ENCODE measurements at regions not wholly inside any gene's neighbourhood (a gene's known extent, or its start where the extent isn't known, plus 50 kb on each side); places are given as distances from the start of the nearest gene placed in this dataset.

DNA sequence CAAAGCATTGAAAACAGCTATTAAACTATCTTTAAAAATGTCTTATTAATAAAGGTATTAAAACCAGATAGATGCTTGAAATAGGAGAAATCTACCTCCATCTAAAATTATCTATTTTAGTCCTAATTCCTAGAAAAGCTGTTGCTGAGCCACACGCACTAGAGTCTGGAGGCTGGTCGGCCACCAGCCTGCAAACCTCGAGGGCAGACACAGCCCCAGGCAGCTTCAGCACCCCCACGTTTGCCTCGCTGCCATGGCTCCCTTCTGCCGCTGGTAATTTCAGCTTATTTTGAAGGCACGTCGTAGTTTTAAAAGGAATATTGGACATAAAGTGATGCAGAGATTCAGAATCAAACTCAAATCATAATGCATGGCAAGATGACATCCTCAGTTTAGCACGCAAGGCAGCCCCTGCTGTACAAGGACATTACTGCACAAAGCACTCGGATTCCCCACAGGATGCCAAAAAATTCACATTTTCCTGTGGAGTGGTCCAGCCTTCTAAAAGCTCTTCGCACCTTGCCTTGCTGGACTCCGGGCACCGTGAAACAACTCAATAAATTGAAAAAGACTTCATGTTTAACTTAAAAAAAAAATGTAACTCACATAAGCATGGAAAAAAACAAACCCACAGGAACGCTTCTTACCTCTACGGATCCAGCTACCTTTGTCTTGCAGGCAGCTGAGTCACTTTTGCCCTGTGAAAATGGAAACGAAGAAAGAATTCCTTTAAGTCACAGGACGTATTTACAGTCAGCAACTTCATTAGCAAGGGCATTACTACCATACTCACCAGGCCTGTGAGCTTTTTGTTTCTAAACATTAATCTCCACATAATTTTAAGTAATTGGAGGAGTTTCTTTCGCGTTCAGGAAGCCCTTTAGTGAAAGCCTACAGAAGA, 143.4 kb upstream of the RPS6KA2 start:
- DNase-seq (ENCODE audit: low read depth in 1 of 2, low spot score in 1 of 2) (no peak), ATAC-seq (no peak), FAIRE-seq (no peak)
- H3K4me3 ChIP-seq = no peak overlapping the region
- TF ChIP-seq CBX8 (IDR thresholded peaks at IDR 0.05) = no peak
- TF ChIP-seq RAD21 (conservative IDR thresholded peaks at IDR 0.05 in 1 of 2, IDR thresholded peaks at IDR 0.05 in 1 of 2) = no peak
- no peak for TF ChIP-seq SREBF2 (IDR thresholded peaks at IDR 0.05)
- no peak for TF ChIP-seq POLR2A (IDR thresholded peaks at IDR 0.05; ENCODE audit: low read length)
- TF ChIP-seq MYC (IDR thresholded peaks at IDR 0.05; ENCODE audit: borderline replicate concordance, low read length) = no peak
- TF ChIP-seq TFCP2L1 (CRISPR knock-in tag; IDR thresholded peaks at IDR 0.05) = no peak
- TF ChIP-seq EP300 (IDR thresholded peaks at IDR 0.05) = no peak
- no peak for TF ChIP-seq CHD2 (IDR thresholded peaks at IDR 0.05; ENCODE audit: low read length, partially characterized antibody)
- TF ChIP-seq, protein P1, sequence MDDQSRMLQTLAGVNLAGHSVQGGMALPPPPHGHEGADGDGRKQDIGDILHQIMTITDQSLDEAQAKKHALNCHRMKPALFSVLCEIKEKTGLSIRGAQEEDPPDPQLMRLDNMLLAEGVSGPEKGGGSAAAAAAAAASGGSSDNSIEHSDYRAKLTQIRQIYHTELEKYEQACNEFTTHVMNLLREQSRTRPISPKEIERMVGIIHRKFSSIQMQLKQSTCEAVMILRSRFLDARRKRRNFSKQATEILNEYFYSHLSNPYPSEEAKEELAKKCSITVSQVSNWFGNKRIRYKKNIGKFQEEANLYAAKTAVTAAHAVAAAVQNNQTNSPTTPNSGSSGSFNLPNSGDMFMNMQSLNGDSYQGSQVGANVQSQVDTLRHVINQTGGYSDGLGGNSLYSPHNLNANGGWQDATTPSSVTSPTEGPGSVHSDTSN (IDR thresholded peaks at IDR 0.05) = no peak
- TF ChIP-seq EHMT2 (IDR thresholded peaks at IDR 0.05; ENCODE audit: low read depth) = no peak
- no peak for TF ChIP-seq JUNB (IDR thresholded peaks at IDR 0.05)
- TF ChIP-seq ZFP36 (IDR thresholded peaks at IDR 0.05; ENCODE audit: borderline replicate concordance, partially characterized antibody) = no peak
- no peak for TF ChIP-seq FOXS1 (CRISPR knock-in tag; IDR thresholded peaks at IDR 0.05)
- TF ChIP-seq, protein P2, sequence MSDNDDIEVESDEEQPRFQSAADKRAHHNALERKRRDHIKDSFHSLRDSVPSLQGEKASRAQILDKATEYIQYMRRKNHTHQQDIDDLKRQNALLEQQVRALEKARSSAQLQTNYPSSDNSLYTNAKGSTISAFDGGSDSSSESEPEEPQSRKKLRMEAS (IDR thresholded peaks at IDR 0.05) = no peak
- TF ChIP-seq, protein P3, sequence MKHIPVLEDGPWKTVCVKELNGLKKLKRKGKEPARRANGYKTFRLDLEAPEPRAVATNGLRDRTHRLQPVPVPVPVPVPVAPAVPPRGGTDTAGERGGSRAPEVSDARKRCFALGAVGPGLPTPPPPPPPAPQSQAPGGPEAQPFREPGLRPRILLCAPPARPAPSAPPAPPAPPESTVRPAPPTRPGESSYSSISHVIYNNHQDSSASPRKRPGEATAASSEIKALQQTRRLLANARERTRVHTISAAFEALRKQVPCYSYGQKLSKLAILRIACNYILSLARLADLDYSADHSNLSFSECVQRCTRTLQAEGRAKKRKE (CRISPR knock-in tag; IDR thresholded peaks at IDR 0.05; ENCODE audit: low read depth) = no peak
- no peak for TF ChIP-seq SMC3 (IDR thresholded peaks at IDR 0.05)
- 52% methylated on average over 19 of the region's 19 CpGs for WGBS (ENCODE audit: missing lambda C conversion rate)
- POLR2A ChIA-PET = no interaction called here
- no peaks in the 10 kb centered on the region for H3K9me3 ChIP-seq
- no peak overlapping the region for H3K27ac ChIP-seq
- H3K4me1 ChIP-seq = no peaks in the 10 kb centered on the region
- CTCF ChIA-PET = interaction anchor here (0.6 to 1.6 kb wide), 4 partner anchors 14 to 219 kb away, joined by 3 to 6 read pairs (median 4); no protein-coding TSS in a partner anchor
- H3K4me2 ChIP-seq = no peak overlapping the region

DNA sequence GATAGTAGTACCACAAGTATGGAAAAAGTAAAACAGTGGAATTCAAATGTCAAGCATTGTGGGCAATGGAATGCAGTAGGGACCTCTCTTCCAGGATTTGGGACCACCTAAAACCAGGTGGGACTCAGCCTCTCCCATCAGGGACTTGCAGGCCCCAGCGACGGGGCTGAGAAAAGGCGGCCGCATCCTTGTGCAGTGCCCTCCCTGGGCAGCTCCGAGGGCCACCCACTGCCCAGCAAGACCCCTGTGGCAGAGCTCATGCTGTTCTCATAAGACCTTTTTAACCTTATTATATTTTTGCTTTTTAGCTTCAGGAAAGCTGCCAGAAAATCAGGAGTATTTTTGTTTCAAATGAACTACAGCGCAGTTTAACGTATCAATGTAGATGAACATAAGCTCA, 142.6 kb upstream of the RPS6KA2 start:
- no peak for TF ChIP-seq HOXA7 (CRISPR knock-in tag; IDR thresholded peaks at IDR 0.05)
- no peak for TF ChIP-seq PHF8 (IDR thresholded peaks at IDR 0.05; ENCODE audit: borderline replicate concordance, low read depth)
- no peak for TF ChIP-seq EHMT2 (IDR thresholded peaks at IDR 0.05; ENCODE audit: low read depth)
- no peak for TF ChIP-seq CEBPB (IDR thresholded peaks at IDR 0.05)
- TF ChIP-seq, protein P4, sequence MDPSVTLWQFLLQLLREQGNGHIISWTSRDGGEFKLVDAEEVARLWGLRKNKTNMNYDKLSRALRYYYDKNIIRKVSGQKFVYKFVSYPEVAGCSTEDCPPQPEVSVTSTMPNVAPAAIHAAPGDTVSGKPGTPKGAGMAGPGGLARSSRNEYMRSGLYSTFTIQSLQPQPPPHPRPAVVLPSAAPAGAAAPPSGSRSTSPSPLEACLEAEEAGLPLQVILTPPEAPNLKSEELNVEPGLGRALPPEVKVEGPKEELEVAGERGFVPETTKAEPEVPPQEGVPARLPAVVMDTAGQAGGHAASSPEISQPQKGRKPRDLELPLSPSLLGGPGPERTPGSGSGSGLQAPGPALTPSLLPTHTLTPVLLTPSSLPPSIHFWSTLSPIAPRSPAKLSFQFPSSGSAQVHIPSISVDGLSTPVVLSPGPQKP (IDR thresholded peaks at IDR 0.05; ENCODE audit: low read depth, low read length) = no peak
- no peak for TF ChIP-seq NR3C1 (IDR thresholded peaks at IDR 0.05)
- TF ChIP-seq KDM1A (IDR thresholded peaks at IDR 0.05; ENCODE audit: low read depth) = no peak
- no peak for TF ChIP-seq ZNF302 (CRISPR knock-in tag; IDR thresholded peaks at IDR 0.05)
- no peak for TF ChIP-seq TFCP2L1 (CRISPR knock-in tag; IDR thresholded peaks at IDR 0.05)
- Histone ChIP-seq H3K4me3 (no peak overlapping the region), H3K27ac (no peak overlapping the region), H3K9me3 (no peaks in the 10 kb centered on the region), H3K4me1 (no peaks in the 10 kb centered on the region), H3K4me2 (no peak overlapping the region)
- no peak for ATAC-seq
- ChIA-PET POLR2A (no interaction called here), CTCF (interaction anchor here (1.5 kb wide), 1 partner anchor 13 kb away, joined by 5 read pairs; no protein-coding TSS in a partner anchor)
- no peak for FAIRE-seq
- WGBS (ENCODE audit: missing lambda C conversion rate) = 87% methylated on average over 7 of the region's 7 CpGs
- no peak for DNase-seq (ENCODE audit: low read depth in 1 of 2, low spot score in 1 of 2)

All from A549 (cell line).